IPS-20b (cell line): ENCODE measurements at regions not wholly inside any gene's neighbourhood (a gene's known extent, or its start where the extent isn't known, plus 50 kb on each side); places are given as distances from the start of the nearest gene placed in this dataset.
A peak's percentile ranks its signal among the peaks of the same experiment; 100 is the strongest.
"Not testable (repeated sequence)": the region's sequence is repeated elsewhere in the genome, so short reads cannot be mapped to it uniquely, and the experiment has no call there.

ENCODE experiments used
- H3K27ac ChIP-seq: one replicate; pipeline ENCODE4 v1.5.1; 2013; ENCODE audit warnings: low read length
- H3K27me3 ChIP-seq: 2 replicates; pipeline ENCODE4 v1.6.1; 2013; ENCODE audit warnings: mild to moderate bottlenecking, low read length, inconsistent platforms; ENCODE audit not compliant: insufficient read depth
- H3K36me3 ChIP-seq: 2 replicates; pipeline ENCODE4 v1.6.1; 2013; ENCODE audit warnings: low read depth, mild to moderate bottlenecking, inconsistent platforms, low read length, moderate library complexity; ENCODE audit not compliant: insufficient read depth
- H3K4me1 ChIP-seq: 2 replicates; pipeline ENCODE4 v1.6.1; 2013; ENCODE audit warnings: mild to moderate bottlenecking, control low read depth, inconsistent platforms, low read length, moderate library complexity; ENCODE audit not compliant: insufficient read depth
- H3K4me3 ChIP-seq: 2 replicates; pipeline ENCODE4 v1.5.1; 2013; ENCODE audit warnings: mild to moderate bottlenecking, low read length, inconsistent platforms
- H3K9ac ChIP-seq: 2 replicates; pipeline ENCODE4 v1.6.1; 2013; ENCODE audit warnings: low read depth, mild to moderate bottlenecking, inconsistent platforms, low read length, moderate library complexity
- H3K9me3 ChIP-seq: 2 replicates; pipeline ENCODE4 v1.6.1; 2013; ENCODE audit warnings: mild to moderate bottlenecking, low read depth, low read length, inconsistent platforms; ENCODE audit not compliant: insufficient read depth

DNA sequence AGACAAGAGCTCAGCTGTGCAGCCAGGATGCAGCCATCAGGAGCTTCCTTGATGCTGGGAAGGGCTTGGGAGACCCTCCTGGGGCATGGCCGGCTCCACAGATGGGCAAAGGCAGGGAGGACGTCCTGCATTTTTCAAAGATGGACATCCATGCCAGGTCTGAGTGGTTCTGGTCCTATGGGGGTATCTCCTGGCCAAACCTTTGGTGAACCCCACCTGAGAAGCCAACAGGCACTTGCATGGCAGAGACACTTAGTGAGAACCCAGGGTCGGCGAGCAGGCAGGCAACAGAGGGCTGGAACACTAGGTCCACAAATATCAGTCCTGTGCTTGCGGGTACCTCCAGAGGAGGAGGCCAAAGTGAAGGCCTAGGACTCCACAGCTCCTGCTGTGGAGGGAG, 70.0 kb downstream of the KCTD15 start:
- Histone ChIP-seq H3K9me3 (no peaks in the 10 kb centered on the region), H3K27me3 (no peaks in the 10 kb centered on the region)

DNA sequence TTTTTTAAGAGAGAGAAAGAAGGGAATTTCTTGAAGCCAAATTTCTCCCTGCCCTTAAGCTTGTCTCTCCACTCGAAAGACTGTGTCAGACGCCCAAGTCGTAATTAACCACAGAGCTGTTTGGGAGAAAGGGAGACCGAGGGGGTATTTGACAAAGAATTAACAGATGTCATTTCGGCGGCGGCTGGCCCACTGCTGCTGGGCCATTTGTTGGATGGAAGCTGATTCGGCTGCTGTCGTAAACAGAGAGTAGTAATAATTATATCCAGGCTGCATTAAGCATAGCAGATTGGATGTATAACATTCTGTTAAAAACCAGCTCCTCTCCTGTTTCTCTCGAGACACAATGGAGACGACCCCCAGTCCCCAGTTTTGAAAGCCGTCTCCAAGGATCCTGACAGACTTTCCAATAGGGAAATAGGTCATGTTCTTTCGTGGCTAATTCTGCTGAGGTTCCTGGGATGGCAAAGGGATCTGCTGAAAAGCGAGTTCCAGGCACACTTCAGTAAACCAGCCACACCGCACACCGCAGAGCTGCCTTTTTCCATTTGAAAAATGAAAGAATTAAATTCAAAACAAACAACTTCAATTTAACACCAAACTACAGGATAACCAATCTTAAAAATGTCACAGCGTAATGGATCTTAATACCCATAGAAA, 71.5 kb downstream of the KCTD15 start:
- H3K4me3 ChIP-seq = no peak overlapping the region
- peak overlapping the region; percentile 17; the same call in 1 of the 2 replicates for H3K9ac ChIP-seq
- peaks cover 4% of the 10 kb centered on the region; the same call in 1 of the 2 replicates for H3K4me1 ChIP-seq
- H3K36me3 ChIP-seq = no peaks in the 10 kb centered on the region
- H3K27ac ChIP-seq = no peak overlapping the region
- no peaks in the 10 kb centered on the region for H3K27me3 ChIP-seq
- H3K9me3 ChIP-seq = no peaks in the 10 kb centered on the region

More for the DNA sequence above, 70.0 kb downstream of the KCTD15 start:
- H3K27ac ChIP-seq = no peak overlapping the region
- peaks cover 4% of the 10 kb centered on the region; the same call in 1 of the 2 replicates for H3K4me1 ChIP-seq
- H3K36me3 ChIP-seq = no peaks in the 10 kb centered on the region
- H3K4me3 ChIP-seq = no peak overlapping the region
- no peak overlapping the region for H3K9ac ChIP-seq

DNA sequence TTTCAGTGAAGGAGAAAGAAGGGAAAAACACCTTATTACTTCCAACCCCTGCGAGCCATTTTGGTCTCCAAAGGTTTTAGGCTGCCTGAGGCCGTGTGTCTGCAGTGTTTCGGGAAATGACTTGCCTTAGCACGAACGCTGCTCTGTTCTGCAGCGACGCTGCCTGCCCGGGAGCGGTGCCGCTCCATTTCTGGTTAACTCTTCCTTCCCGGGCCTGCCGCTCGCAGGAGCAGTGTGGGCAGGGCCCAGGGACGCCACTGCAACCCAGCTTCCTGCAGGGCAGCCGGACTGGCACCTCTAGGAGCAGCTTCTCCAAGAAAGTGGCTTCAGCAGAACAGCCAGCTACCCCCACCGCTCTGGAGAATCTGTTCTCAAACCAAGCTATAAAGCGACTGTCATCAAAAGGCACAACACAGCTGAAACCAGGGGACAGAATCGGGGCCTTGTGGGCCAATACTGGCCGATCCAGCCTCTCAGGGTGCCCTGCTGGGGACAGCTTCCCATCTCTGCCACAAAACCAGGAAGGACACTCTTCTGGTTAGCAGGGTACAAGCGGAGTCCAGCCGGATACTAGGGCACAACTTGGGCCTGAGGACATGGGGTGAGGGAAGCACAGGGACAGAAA, 72.2 kb downstream of the KCTD15 start:
- Histone ChIP-seq H3K4me3 (no peak overlapping the region), H3K9me3 (no peaks in the 10 kb centered on the region), H3K4me1 (peaks cover 4% of the 10 kb centered on the region; the same call in 1 of the 2 replicates), H3K27ac (no peak overlapping the region), H3K27me3 (no peaks in the 10 kb centered on the region), H3K9ac (peak overlapping the region; percentile 17; the same call in 1 of the 2 replicates), H3K36me3 (no peaks in the 10 kb centered on the region)

DNA sequence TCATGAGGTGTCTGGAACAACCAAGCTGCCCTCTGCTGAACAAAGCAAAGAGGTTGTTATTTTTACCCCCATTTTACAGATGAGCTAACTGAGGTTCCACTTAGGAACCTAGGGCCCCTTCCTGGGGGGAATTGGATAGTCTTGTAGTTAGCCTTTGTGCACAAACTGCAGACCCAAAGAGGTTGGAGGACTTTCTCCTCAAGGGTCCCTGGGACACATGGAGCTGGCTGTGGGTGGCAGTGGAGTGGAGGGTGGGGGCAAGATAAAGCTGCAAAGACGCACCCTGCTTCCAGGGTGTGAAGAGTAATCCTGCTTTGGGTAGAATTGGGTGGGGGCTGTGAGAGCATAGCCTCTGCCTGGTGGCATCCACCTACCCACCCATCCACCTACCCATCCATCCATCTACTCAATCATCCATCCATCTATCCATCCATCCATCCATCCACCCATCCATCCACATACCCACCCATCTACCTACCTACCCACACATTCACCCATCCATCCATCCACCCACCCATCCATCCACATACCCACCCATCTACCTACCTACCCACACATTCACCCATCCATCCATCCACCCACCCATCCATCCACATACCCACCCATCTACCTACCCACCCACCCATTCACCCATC, 73.7 kb downstream of the KCTD15 start:
- not testable (repeated sequence) for H3K4me1 ChIP-seq, H3K9ac ChIP-seq, H3K36me3 ChIP-seq, H3K9me3 ChIP-seq, H3K4me3 ChIP-seq, H3K27me3 ChIP-seq, H3K27ac ChIP-seq

DNA sequence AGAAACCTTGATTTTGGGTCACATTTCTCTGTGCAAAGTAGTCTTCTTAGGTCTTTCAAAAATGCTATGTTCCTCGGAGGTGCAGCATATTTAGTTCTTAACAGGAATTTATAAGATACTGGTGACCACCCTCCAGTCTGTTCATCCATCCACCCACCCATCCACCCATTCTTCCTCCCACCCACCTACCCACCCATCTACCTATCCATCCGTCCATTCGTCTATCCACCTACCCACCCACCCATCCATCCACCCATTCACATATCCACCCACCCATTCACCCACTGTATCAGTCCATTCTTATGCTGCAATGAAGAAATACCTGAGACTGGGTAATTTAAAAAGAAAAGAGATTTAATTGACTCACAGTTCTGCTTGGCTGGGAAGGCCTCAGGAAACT, 74.9 kb downstream of the KCTD15 start:
- H3K27me3 ChIP-seq = no peaks in the 10 kb centered on the region
- no peak overlapping the region for H3K4me3 ChIP-seq

DNA sequence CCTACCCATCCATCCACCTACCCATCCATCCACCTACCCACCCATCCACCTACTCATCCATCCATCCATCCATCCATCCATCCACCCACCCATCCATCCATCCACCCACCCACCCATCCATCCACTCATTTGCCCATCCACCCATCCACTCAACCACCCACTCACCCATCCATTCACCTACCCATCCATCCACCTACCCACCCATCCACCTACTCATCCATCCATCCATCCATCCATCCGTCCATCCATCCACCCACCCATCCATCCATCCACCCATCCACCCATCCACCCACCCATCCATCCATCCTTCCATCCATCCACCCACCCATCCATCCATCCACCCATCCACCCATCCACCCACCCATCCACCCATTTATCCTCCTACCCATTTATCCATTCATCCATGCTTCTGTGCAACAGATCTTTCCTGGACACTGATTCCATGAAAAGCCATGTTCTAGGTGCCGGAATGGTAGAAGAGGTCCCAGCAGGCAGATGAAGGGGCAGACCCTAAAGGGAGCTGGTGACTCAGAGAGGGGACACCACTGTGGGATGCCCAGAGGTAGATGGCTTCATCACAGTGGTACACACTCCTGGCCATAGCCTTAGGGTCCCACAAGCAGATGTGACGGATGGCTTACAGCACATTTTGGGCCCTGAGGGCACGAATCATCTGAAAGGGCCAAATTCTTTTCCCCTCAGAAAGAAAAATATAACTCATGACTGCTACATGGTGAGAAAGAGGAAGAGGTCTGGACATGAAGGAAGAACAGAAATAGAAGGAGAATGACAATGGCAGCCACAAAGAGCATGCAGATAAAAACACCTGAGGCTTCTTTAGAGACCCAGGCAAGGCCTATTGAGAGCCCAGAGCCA, 76.0 kb downstream of the KCTD15 start:
- H3K36me3 ChIP-seq = no peaks in the 10 kb centered on the region
- H3K4me1 ChIP-seq = peaks cover 4% of the 10 kb centered on the region; the same call in 1 of the 2 replicates
- H3K27me3 ChIP-seq = no peaks in the 10 kb centered on the region
- no peak overlapping the region for H3K4me3 ChIP-seq
- H3K9ac ChIP-seq = no peak overlapping the region
- H3K9me3 ChIP-seq = no peaks in the 10 kb centered on the region
- H3K27ac ChIP-seq = no peak overlapping the region

More for the DNA sequence above, 74.9 kb downstream of the KCTD15 start:
- H3K9me3 ChIP-seq = no peaks in the 10 kb centered on the region
- no peak overlapping the region for H3K27ac ChIP-seq
- H3K4me1 ChIP-seq = peaks cover 4% of the 10 kb centered on the region; the same call in 1 of the 2 replicates
- H3K36me3 ChIP-seq = no peaks in the 10 kb centered on the region
- no peak overlapping the region for H3K9ac ChIP-seq

DNA sequence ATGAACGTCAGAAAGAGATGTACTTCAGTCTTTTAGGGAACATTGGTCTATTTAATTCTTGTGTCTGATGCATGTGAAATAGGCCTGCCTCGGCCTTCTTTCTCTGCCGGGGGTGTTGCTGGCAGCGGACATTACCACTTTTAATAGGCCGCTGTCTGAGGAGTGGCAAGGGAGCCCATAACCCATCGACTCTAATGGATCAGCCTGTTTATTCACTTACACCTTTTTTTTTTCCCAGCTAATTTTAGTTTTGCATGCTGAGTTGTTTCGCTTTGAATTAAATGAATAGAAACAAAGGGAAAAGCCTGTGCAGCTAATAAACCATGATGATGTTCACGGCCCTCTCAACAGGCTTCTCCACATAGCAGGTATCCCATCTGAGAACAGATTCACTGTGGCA, 78.4 kb downstream of the KCTD15 start:
- H3K27ac ChIP-seq = no peak overlapping the region
- no peaks in the 10 kb centered on the region for H3K4me1 ChIP-seq
- no peak overlapping the region for H3K9ac ChIP-seq
- no peaks in the 10 kb centered on the region for H3K36me3 ChIP-seq
- H3K27me3 ChIP-seq = no peaks in the 10 kb centered on the region
- no peaks in the 10 kb centered on the region for H3K9me3 ChIP-seq
- H3K4me3 ChIP-seq = no peak overlapping the region

DNA sequence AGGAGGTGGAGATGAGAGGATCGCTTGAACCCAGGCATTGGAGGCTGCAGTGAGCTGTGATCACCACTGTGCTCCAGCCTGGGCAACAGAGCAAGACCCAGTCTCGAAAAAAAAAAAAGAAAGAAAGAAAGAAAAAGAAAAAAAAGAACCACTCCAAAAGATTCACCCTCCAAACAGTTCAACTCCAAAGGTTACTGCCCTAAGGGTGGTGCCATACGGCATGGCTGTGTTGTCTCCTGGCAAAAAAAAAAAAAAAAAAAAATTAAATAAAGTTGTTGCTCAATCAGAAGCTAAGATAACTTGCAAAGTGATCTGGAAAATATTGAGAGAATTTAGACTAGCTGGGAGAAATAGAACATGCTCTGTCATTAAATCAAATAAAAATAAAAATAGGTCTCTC, 79.5 kb downstream of the KCTD15 start:
- Histone ChIP-seq H3K27ac (no peak overlapping the region), H3K4me3 (no peak overlapping the region), H3K27me3 (no peaks in the 10 kb centered on the region), H3K36me3 (no peaks in the 10 kb centered on the region), H3K9me3 (no peaks in the 10 kb centered on the region), H3K4me1 (no peaks in the 10 kb centered on the region; the same call in 1 of the 2 replicates), H3K9ac (no peak overlapping the region)

DNA sequence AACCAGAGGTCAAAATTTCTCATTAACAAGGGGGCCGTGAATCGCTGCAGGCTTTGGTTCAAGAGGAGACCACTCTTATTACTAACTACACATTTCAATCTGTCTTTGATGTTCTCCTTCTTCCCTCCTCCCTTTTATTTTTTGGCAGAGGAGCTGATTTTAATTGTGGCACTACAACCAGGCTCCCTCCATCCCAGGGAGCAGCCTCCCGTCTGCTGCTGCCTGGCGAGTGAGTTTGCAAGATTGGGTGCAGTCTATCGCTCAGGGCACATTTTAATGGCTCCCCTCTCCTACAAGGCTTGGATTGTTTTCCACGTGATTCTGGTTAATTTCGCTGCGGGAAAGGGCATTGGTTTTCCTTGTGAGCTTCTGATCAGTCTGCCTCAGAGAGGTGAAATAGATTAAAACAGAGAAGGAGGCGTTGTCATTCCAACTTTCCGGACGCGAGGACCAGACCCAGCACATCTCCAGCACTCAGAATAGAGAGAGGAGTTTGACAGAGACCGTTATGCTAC, 81.4 kb downstream of the KCTD15 start:
- H3K27me3 ChIP-seq = no peaks in the 10 kb centered on the region
- H3K27ac ChIP-seq = no peak overlapping the region
- H3K4me1 ChIP-seq = no peaks in the 10 kb centered on the region; the same call in 1 of the 2 replicates

DNA sequence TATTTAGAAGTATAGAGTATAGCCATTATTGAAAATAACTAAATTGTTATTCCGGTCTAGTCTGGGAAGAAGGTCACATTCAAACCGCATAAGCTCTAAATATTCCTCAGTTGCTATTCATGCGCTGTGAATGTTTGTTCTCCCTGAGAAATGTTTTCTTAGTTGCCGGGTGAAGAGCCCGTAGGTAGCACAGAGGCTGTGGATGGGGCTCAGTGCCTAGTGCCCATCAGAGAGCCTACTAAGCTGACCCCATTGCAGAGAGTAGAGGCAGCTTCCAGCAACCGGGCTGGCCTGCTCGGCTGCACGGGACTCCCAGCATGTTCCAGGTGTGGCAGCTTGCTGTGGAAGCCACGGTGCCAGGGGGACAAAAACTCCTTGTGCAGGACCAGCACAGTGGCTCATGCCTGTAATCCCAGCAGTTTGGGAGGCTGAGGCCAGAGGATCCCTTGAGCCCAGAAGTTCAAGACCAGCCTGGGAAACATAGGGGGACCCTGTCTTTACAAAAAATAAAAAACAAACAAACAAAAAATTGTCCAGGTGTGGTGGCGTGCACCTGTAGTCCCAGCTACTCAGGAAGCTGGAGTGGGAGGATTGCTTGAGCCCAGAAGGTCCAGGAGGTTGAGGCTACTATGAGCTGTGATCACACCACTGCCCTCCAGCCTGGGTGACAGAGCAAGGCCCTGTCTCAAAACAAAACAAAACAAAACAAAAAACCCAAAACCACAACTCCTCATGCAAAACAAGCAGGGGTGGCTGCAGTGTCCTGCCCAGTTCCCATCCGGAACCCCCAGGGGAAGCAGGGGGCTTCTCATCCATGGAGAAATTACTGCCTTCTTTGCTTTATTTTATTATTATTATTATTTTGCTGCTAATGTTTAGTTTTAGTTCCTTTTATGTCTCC, 82.5 kb downstream of the KCTD15 start:
- Histone ChIP-seq H3K4me1 (peaks cover 7% of the 10 kb centered on the region), H3K27me3 (no peaks in the 10 kb centered on the region), H3K27ac (no peak overlapping the region), H3K4me3 (no peak overlapping the region), H3K9ac (no peak overlapping the region), H3K9me3 (no peaks in the 10 kb centered on the region), H3K36me3 (no peaks in the 10 kb centered on the region)

More for the DNA sequence above, 81.4 kb downstream of the KCTD15 start:
- Histone ChIP-seq H3K9ac (no peak overlapping the region), H3K36me3 (no peaks in the 10 kb centered on the region), H3K4me3 (no peak overlapping the region), H3K9me3 (no peaks in the 10 kb centered on the region)
